ENCODE measurements at regions not wholly inside any gene's neighbourhood (a gene's known extent, or its start where the extent isn't known, plus 50 kb on each side); places are given as distances from the start of the nearest gene placed in this dataset.

DNA sequence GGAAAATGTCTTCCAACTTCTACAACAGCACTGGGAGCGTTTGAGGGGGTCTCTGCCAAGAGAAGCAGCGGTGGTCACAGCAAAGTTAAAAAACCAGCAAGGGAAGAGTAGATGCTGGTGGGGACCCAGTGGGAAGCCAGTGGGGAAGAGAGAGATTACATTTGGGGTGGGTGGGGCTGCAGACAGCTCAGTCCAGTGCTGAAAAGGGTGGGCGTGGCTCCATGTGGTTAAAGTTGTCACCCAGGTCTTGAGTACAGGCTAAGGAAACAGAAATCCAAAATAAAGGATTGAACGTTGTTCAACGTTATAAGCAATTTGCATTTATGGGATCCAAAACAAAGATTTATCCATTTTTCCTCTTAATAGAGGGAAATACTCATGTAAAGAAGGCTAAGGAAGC, 106.3 kb upstream of the LY86 start:
- POLR2A ChIA-PET, result no interaction called here
- DNase-seq (ENCODE audit: low spot score) (no peak), ATAC-seq (no peak)
- TF ChIP-seq ZNF232 (CRISPR knock-in tag; IDR thresholded peaks at IDR 0.05), result no peak
- TF ChIP-seq TP53 (CRISPR knock-in tag; IDR thresholded peaks at IDR 0.05), result no peak
- no peak for TF ChIP-seq JUN (CRISPR knock-in tag; IDR thresholded peaks at IDR 0.05)
- no peak for TF ChIP-seq ELF4 (CRISPR knock-in tag; IDR thresholded peaks at IDR 0.05; ENCODE audit: low read depth)
- TF ChIP-seq NR1H2 (CRISPR knock-in tag; IDR thresholded peaks at IDR 0.05), result no peak
- no peak for TF ChIP-seq OVOL2 (CRISPR knock-in tag; IDR thresholded peaks at IDR 0.05; ENCODE audit: borderline replicate concordance)
- H3K9me3 Mint-ChIP-seq, result peaks cover 11% of the 10 kb centered on the region
- no peak overlapping the region for H3K4me3 Mint-ChIP-seq
- H3K36me3 Mint-ChIP-seq, result no peaks in the 10 kb centered on the region
- peaks cover 12% of the 10 kb centered on the region for H3K4me1 Mint-ChIP-seq
- no peak overlapping the region for H3K27ac Mint-ChIP-seq
- no peaks in the 10 kb centered on the region for H3K27me3 Mint-ChIP-seq (ENCODE audit: low read depth)
- CTCF ChIA-PET, result no interaction called here

GRCh38 chr6:6483168-6483567, 105.4 kb upstream of the LY86 start:
- Mint-ChIP-seq H3K4me1 (peaks cover 5% of the 10 kb centered on the region; the same call in 1 of the 2 replicates), H3K36me3 (no peaks in the 10 kb centered on the region), H3K4me3 (no peak overlapping the region), H3K27ac (no peak overlapping the region), H3K9me3 (peaks cover 11% of the 10 kb centered on the region), H3K27me3 (ENCODE audit: low read depth) (no peaks in the 10 kb centered on the region)
- no peak for TF ChIP-seq ZNF232 (CRISPR knock-in tag; IDR thresholded peaks at IDR 0.05)
- DNase-seq (ENCODE audit: low spot score), result no peak
- ChIA-PET POLR2A (no interaction called here), CTCF (no interaction called here)
- ATAC-seq, result no peak

GRCh38 chr6:6483733-6484132, 104.8 kb upstream of the LY86 start:
- CTCF ChIA-PET, result no interaction called here
- Mint-ChIP-seq H3K4me1 (peaks cover 4% of the 10 kb centered on the region; the same call in 1 of the 2 replicates), H3K27ac (no peak overlapping the region), H3K36me3 (no peaks in the 10 kb centered on the region), H3K27me3 (ENCODE audit: low read depth) (no peaks in the 10 kb centered on the region), H3K4me3 (no peak overlapping the region), H3K9me3 (peaks cover 11% of the 10 kb centered on the region)
- POLR2A ChIA-PET, result no interaction called here
- TF ChIP-seq MXD4 (CRISPR knock-in tag; IDR thresholded peaks at IDR 0.05; ENCODE audit: borderline replicate concordance) (no peak), IRF1 (CRISPR knock-in tag; IDR thresholded peaks at IDR 0.05) (no peak), ZNF263 (CRISPR knock-in tag; IDR thresholded peaks at IDR 0.05; ENCODE audit: low read depth) (no peak), GABPB1 (CRISPR knock-in tag; IDR thresholded peaks at IDR 0.05) (no peak), HMGA2 (CRISPR knock-in tag; IDR thresholded peaks at IDR 0.05) (no peak), ZNF396 (CRISPR knock-in tag; IDR thresholded peaks at IDR 0.05; ENCODE audit: borderline replicate concordance) (no peak), E2F1 (CRISPR knock-in tag; IDR thresholded peaks at IDR 0.05) (no peak), STAT6 (CRISPR knock-in tag; conservative IDR thresholded peaks at IDR 0.05; ENCODE audit: low read depth) (no peak), ATF6 (CRISPR knock-in tag; IDR thresholded peaks at IDR 0.05) (no peak), GRHL2 (CRISPR knock-in tag; IDR thresholded peaks at IDR 0.05; ENCODE audit: insufficient replicate concordance, severe bottlenecking) (no peak), PRDM15 (CRISPR knock-in tag; IDR thresholded peaks at IDR 0.05) (no peak), ZNF219 (CRISPR knock-in tag; IDR thresholded peaks at IDR 0.05; ENCODE audit: borderline replicate concordance) (no peak)
- no peak for ATAC-seq
- no peak for DNase-seq (ENCODE audit: low spot score)
